Hematopoietic multipotent progenitor cell treated with erythropoietin and hydrocortisone succinate and interleukin-3 and kit ligand, for 6 days (in vitro differentiated cells): ENCODE measurements at regions not wholly inside any gene's neighbourhood (a gene's known extent, or its start where the extent isn't known, plus 50 kb on each side); places are given as distances from the start of the nearest gene placed in this dataset.
"Not testable (repeated sequence)": the region's sequence is repeated elsewhere in the genome, so short reads cannot be mapped to it uniquely, and the experiment has no call there.

ENCODE experiments used
- DNase-seq: peaks from one replicate; pipeline ENCODE4 v3.0.0-alpha.2; 2015

DNA sequence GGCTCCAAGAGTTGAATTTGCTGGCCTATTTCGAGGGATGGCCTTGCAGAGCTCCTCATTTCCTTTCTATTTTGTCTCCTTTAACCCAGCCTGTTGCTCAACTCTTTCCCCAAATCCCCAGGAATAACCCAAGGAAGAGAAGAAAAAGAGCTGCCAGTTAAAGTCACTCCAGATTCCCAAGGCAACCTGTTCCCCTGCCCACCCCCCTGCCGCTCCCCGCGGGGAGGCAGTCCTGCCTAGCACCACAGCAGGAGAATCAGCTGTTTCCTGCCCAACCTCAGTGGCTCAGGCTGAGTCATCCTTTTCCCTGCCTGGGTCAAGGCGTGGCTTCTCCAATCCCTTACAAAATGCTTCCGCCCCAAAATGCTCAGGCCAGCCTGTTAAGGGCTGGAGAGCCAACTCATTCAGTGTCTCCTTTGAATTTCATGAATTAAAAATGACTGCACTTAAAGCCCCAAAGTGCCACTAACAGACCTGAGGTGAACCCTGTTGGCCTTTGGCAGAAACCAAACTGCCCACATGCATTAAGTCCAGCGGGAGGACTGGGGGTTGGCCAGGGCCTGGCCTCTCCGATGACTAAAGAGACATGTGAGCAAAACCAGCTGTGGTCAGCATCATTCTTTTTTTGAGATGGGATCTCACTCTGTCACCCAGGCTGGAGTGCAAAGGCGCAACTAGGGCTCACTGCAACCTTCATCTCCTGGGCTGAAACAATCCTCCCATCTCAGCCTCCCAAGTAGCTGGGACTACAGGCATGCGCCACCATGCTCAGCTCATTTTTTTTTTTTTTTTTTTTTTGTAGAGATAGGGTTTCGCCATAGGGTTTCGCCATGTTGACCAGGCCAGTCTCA lies 83.2 kb upstream of the KIF5B start:
- peak; percentile 75 for DNase-seq

DNA sequence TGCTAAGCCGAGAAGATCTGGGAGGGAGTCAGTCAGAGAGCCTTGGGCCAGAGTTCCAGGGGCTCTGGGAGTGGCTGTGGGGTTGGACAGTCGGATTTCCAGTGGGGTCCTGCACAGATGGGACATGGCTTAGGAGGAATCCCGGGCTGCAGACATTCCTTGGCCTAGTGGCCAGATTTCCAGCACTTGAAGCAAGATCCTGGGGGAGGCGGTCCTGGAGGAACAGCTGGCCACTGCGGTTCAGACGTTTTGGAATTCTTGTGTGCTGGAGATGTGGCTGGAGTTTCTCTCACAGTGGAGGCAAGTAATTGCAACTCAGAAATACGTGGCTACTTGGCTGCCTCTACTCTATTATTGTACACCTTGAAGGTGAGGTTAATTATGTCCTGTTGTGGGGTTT lies 80.7 kb upstream of the KIF5B start:
- not testable (repeated sequence) for DNase-seq

DNA sequence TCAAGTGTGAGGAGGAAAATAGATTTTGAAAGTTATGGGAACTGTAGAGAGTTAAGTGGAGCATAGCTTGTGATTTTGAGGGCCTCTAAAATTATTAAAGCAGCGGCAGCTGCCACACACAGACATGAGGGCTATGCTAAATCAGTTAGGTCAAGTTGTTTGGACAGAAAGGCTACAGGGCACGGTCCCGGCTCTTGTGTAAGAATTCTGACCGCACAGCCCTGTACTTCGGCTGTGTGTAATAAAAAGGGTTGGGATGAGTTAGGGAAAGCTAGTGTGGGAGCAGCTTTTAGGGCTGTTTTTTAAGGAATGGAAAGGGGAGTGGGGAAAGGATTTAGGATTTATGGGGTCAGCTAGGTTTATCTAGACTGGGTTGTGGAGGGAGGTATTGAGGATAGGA lies 79.6 kb upstream of the KIF5B start:
- DNase-seq = not testable (repeated sequence)

DNA sequence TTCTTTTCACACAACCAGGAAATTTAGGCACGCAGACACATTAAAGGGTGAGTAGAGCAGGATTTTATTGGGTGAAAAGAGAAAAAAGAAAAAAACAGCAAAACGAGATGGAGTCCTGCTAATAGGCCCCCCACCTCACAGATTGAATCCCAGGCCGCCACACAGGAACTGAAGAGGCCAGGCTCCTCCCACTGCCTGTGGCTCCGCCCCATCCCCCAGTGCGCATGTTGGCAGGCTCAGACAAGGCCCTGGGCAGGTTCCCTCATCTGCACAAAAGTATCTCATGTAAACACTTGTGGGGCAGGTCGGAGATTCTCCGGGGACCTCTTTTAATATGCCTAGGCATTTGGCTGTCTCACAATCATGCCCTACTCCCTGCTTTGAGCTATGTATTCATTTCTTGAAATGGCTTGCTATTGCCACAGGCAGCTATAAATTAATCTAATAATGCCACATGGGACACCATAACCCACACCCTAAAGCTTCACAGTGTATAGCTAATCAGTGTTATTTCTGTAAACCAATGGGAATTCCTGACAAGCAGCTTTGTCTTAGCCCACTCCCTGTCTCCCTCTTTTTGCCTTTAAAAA lies 76.2 kb upstream of the KIF5B start:
- DNase-seq = no peak

DNA sequence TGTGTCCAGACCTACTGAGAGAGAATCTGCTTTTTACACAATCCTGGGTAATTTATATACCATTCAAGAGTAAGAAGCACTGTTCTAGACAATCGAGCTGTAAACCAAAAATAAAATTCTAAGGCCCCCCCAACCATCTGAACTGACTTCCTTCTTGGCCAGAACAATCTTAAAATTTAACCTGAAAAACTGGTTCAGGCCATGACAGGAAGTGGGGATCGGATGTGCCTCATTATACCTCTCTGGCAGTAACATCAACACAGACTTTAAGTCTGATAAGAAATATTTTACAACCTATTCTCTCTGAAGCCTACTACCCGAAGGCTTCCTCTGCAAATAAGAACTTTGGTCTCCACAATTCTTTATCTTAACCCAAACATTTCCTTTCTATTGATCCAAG lies 75.2 kb upstream of the KIF5B start:
- DNase-seq = no peak

DNA sequence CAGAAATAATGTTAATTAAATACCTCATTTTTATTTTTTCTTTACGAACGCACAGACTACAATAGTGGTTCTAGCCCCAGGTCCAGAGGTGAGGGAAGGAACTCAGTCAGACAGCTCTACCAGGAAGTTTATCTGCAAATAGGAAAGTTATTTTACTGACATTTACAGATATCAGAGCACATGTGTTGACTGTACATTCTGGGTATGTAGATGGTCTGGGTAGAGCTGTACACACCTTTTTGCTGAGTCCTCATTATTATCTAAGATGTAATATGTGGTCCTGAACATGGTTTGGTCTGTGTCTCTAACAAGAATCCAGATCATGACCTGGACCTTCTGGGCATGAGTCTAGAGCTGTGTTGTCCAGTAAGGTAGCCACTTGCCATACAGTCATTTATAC lies 74.6 kb upstream of the KIF5B start:
- no peak for DNase-seq

DNA sequence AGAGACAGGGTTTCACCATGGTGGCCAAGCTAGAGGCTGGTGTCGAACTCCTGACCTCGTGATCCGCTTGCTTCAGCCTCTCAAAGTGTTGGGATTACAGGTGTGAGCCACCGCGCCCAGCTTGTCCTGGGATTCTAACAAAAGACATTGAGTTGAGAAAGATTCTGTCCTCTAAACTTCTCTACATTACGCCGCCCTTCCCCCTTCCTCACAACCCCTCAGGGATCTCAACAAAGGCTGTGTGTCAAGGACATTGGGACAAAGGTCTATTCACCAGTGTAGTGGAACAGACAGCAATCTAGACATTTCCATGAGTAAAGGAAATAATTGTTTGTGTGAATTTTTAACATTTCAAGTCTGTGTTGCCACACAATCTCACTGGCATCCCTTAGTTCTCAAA lies 68.8 kb upstream of the KIF5B start:
- no peak for DNase-seq

DNA sequence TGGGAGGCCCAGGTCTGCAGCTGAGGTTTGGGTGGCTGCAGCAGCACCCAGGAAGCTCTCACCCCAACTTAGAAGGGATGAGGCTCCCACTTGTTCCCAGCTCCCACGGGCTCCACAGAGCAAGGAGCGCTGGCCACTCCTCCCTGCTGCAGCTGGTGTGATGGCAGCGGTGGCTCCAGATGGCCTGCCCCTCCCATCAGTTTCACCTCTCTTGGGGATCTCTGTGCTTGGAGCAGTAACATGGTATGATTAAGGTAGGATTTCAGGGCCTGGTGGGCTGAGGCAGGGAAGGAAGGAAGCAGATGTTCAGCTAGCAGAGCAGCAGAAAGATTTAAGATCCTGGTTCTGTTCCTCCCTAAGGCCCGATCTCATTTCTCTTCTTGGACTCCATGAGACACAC lies 66.8 kb upstream of the KIF5B start:
- DNase-seq = no peak

DNA sequence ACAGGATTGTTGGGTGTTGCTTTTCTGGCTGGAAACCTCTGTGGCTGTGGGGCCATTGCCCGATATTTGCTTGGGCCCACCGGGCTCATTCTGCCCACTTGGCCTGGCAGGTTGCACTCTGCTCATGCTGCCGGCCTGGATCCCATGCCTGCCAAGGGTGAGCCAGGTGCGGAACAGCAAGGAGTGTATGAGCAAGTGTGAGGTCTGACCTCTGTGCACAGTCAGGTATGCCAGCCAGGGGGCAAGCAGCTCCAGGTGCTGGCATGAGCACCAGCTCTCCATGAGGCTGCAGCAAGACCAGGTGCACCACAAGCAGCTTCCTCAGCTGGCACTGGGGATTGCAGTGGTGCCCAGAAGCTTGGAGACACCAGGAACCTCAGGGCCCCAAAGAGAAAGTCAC lies 65.4 kb upstream of the KIF5B start:
- DNase-seq = no peak

DNA sequence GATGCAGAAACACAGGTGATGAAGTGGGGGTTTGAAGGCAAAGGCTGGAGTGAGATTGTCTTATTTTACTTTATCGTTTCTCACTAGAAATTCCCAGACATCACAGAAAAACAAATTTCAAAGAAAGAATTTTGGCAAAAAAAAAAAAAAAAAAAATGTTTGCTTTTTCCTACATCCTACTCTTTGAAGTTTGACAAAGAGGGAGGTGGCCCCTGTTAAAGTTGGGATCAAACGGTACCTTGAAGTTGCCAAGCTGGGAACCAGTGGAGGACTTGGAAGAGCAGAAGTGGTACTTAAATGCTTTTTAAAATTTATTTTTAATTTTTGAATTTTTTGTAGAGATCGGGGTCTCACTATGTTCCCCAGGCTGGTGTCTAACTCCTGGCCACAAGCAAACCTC lies 63.9 kb upstream of the KIF5B start:
- no peak for DNase-seq

DNA sequence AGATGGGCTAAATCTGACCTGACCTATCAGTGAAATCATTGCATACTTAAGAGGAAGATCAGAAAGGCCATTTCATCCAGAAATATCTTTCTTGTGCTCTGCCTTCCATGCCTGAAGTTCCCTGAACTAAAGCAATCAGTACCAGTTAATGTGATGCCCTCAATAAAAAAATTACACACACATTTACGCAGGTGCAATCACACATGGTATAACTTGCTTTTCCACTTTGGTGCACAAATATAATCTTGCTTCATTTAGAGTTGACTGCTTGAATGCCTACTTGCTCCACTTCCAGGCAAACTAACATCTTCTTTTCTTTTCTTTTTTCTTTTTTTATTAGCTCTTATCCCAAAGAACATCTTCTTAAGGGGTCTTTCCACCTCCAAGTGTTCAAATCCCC lies 58.3 kb upstream of the KIF5B start:
- DNase-seq = no peak

DNA sequence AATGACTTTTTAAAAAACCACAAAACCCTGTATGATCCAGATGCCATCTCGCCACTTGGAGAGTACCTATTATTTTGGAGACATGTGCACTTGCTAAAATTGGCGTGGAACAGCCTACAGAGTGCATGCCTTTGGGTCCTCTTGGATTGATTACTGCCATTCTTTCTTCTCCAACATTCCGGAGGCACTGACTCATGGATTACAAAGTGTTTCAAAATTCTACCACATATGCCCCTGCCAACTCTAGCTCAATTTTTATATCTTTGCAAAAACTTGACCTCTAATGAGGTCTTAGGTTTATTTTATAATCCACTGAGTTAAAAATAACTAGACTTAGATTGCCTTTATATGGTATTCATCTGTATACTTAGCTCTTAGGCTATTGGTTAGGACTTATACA lies 55.8 kb upstream of the KIF5B start:
- no peak for DNase-seq

DNA sequence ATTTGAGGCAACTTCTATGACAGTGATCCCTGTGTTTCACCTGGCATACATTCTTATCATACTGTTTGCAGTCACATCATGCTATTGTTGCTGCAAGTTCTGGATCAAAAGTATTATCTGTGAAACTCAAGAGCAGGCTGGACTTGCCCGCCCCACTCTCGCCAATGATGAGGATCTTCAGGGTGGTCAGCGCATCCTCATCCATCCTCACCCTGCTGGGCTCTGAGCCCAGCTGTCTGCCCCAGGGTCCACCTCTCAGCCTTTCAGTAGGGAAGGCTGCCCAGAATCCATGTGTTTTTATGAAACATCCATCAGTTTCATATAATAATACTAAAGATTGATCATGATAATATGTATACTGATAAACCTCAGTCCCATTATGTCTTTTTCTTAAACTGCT lies 55.4 kb upstream of the KIF5B start:
- DNase-seq = no peak

DNA sequence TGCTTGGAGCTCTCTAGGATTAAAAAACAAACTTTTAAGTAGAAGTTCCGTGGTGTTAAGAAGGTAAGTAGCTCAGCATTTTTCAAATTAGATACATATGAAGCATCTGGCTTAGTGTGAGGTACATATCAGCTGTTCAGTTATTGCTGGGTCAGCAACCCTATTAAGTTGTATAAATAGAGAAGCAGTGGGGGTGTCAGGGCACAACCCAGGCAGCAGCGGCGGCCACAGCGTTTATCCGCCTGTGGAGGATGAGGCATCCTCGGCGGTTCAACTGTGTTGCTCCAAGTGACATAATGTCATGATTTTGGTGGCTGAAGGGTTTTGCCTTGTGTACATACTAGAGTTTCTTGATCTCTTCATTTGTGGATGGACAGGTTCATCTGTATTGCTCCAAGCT lies 54.6 kb upstream of the KIF5B start:
- no peak for DNase-seq

DNA sequence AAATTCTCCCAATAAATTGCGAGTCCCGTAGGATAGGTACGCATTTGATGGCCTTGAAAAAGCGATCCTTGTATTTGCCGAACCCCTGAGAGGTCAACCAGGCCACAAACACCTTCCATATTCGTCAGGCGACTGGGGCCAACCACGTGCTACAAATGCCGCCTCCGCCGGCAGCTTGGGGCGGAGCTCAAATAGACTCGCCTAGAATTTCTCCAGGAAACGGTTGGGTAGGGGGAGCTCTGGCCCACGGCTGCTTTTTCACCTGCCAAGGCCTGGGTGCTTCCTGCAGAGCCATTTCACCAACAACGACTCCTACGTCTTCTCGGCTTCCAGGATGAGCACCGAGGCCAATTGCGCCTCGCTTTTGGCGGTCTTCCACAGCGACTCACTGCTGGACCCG lies 53.4 kb upstream of the KIF5B start:
- no peak for DNase-seq
